Dedifferentiated amniotic fluid mesenchymal stem cell (primary cell): ENCODE measurements at regions not wholly inside any gene's neighbourhood (a gene's known extent, or its start where the extent isn't known, plus 50 kb on each side); places are given as distances from the start of the nearest gene placed in this dataset.
A peak's percentile ranks its signal among the peaks of the same experiment; 100 is the strongest.

Source experiments
- DNase-seq: peaks from one replicate; pipeline ENCODE4 v3.0.0-alpha.2; 2016; ENCODE audit errors: extremely low spot score

- no peak for DNase-seq
Measured at GRCh38 chr4:119825696-119826095, 197.1 kb upstream of the PDE5A start.

- no peak for DNase-seq
Measured at GRCh38 chr4:119823891-119824290, 195.3 kb upstream of the PDE5A start.

GRCh38 chr4:119823045-119823444 lies 194.4 kb upstream of the PDE5A start:
- DNase-seq, result no peak

DNA sequence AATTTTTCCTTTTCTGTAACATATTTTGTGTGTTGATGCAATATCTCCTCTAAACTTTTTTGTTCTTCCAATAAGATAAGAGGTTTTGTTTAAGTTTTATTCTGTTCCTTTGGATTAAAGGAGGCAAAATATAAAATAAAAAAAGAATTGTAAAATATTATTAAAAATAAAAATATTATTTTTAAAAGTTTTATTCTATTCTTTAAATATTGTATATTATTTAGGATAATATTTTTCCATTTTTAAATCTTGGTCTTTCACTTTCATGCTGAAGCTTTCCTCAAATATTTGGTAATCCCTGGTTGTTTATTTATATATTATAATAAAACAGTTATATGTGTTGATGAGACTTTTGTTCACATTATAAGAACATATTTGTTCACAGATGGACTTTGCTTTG lies 187.9 kb upstream of the PDE5A start:
- no peak for DNase-seq

GRCh38 chr4:119810001-119810400 lies 181.4 kb upstream of the PDE5A start:
- DNase-seq, result no peak

GRCh38 chr4:119804404-119804803 lies 175.8 kb upstream of the PDE5A start:
- DNase-seq, result no peak

- no peak for DNase-seq
Measured at GRCh38 chr4:119797238-119797894, 168.8 kb upstream of the PDE5A start.

- DNase-seq, result no peak
Measured at GRCh38 chr4:119795986-119796578, 167.5 kb upstream of the PDE5A start.

GRCh38 chr4:119794681-119795080 lies 166.1 kb upstream of the PDE5A start:
- no peak for DNase-seq

GRCh38 chr4:119794113-119794512 lies 165.5 kb upstream of the PDE5A start:
- DNase-seq, result no peak

- no peak for DNase-seq
Measured at GRCh38 chr4:119788349-119789266, 160.0 kb upstream of the PDE5A start.

DNA sequence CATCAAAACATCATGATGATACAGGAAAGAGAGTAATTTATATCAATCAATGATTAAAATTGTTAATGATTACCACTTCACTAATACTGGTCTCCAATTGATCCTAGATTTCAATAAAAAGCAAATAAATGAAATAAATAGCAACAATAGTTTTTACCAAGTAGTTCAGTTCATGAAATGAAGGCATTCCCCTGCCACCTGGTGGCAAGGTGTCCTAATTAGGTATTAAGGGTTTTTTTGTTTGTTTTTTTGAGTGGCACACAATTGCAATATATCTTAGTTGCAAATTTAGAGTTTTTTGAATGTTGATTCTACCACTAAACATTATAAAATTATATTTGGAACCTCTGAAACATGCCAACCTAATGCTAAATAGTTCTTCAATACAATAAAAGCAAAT lies 157.4 kb upstream of the PDE5A start:
- DNase-seq, result no peak

DNA sequence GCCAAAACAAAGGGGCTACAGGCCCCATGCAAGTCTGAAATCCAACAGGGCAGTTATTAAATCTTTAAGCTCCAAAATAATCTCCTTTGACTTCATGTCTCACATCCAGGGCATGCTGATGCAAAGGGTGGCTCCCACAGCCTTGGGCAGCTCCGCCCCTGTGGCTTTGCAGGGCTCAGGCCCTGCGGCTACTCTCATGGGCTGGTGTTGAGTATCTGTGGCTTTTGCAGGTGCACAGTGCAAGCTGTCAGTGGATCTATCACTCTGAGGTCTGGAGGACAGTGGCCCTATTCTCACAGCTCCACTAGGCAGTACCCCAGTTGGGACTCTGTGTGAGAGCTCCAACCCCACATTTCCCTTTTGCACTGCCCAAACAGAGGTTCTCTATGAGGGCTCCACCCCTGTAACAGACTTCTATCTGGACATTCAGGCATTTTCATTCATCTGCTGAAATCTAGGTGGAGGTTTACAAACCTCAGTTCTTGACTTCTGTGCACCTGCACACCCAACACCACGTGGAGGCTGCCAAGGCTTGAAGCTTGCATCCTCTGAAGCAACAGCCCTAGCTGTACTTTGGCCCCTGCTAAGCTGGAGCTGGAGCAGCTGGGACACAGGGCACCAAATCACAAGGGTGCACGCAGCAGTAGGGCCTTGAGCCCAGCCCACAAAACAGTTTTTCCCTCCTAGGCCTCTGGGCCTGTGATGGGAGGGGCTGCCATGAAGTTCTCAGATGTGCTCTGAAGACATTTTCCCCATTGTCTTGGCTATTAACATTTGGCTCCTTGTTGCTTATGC lies 154.8 kb upstream of the PDE5A start:
- no peak for DNase-seq

DNA sequence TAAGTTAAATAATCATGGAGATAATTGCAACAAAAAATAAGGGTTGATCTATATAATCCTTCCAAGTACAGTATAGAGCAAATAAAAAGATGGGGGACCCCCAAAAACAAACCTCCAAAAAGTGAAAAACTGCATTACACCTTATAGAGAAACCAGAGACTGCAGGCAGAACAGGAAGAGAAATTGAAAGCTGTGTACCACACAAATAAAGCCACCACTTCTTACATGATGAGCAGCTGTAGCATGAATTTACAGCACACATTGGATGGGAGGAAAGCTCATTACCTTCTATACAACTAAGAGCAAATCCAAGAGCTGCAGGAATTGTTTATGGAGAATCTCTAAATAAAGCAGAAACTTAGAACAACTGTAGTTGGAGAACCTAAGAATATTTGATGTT lies 152.4 kb upstream of the PDE5A start:
- DNase-seq, result no peak

GRCh38 chr4:119774840-119775239 lies 146.2 kb upstream of the PDE5A start:
- no peak for DNase-seq

DNA sequence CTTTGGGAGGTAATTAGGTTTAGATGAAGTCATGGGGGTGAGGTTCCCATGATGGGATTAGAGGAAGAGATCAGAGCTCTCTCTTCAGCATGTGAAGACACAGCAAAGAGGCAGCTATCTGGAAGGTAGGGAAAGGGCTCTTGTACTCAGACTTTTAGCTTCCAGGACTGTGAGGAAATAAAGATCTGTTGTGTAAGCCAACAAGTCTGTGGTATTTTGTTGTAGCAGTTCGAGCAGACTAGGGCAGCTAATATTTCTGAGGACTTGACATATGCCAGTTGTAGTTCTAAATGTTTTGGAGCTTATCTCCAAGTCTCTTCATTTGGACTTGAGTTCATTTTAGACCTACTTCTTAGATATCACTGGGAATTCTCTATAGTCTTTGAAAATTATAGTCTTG lies 137.3 kb upstream of the PDE5A start:
- no peak for DNase-seq

DNA sequence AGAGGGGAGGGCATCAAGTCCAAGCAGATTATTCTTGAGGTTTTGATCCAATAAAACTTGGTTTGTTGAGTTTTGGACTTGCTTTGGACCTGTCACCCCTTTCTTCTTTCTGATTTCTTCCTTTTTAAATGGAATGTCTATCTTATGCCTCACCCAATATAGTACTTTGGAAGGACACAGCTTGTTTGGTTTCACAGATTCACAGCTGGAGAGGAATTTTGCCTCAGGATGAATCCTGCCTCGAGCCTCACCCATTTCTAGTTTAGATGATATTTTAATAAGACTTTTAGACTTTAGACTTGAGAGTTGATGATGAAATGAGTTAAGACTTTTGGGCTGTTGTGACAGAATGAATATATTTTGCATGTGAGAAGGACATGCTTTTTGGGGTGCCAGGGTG lies 136.9 kb upstream of the PDE5A start:
- DNase-seq, result peak; percentile 51

DNA sequence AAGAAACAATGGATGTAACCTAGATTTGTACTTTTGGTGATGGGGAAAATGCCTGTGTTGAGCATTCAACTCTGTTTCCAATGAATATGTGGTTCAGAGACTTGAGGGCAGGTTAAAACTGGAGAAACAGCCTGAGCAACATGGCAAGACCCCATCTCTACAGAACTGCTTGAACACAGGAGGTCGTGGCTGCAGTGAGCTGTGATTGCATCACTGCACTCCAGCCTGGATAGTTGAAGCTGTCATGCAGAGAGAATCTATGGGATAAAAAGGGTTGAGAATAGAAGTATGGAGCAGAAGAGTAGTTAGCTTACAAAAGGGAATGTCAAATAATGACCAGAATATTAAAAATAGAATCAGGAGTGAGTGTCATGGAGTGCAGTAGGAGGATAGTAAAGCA lies 134.8 kb upstream of the PDE5A start:
- no peak for DNase-seq

DNA sequence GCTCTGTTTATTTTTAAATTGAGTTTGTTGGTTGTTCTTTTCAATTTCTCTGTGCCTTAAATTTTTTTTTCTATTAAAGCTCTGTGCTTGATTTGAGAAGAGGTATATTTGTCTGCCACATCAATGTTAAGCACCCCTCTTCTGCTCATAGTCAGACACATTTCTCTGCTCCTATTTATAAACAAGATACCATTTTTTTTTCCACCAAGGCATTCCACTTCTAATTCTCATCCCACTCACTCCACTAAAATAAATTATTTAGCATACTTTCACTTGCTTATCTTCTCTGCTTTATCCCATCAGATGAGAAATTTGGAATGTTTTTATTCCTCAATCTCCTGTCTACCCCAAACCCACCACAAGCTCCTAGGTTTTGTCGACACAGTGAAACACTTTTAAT lies 127.0 kb upstream of the PDE5A start:
- DNase-seq, result no peak

DNA sequence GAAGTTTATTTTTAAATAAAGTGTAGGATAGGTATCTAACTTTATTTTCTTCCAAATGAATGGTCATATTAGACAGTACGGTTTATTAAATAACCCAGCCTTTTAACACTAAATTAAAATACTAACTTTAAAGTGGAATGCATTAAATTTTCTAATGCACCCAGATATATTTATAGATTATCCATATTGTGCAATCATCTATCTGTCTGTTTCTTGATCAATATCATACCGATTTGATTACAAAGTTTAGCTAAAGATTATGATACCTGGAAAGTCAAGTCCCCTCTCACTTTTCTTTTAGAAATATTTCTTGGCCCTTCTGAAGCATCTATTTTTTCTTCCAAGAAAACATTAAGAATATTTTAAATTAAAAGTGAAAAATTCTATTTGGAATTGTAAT lies 124.3 kb upstream of the PDE5A start:
- DNase-seq, result no peak

- peak; percentile 26 for DNase-seq
Measured at GRCh38 chr4:119750771-119751170, 122.2 kb upstream of the PDE5A start.

- DNase-seq, result no peak
Measured at GRCh38 chr4:119750048-119750447, 121.4 kb upstream of the PDE5A start.
